HEK293 (cell line): ENCODE measurements at regions not wholly inside any gene's neighbourhood (a gene's known extent, or its start where the extent isn't known, plus 50 kb on each side); places are given as distances from the start of the nearest gene placed in this dataset.

Source experiments
- CTCF ChIP-seq: fragments of 450-650 bp; formaldehyde crosslinking; IDR thresholded peaks from 2 replicates; pipeline ENCODE4 v1.5.1; 2016; ENCODE audit warnings: missing biosample characterization, missing genetic modification characterization
- ZNF302 ChIP-seq: fragments of 450-650 bp; formaldehyde crosslinking; IDR thresholded peaks from 2 replicates; pipeline ENCODE4 v1.5.1; 2016; ENCODE audit warnings: missing biosample characterization, missing genetic modification characterization, low read depth

- TF ChIP-seq ZNF302 (tag by site-specific recombination) (no peak), CTCF (no peak)
Observed at GRCh38 chr1:116318897-116319296, 54.1 kb upstream of the ATP1A1 start.
